HepG2 (cell line): ENCODE measurements at regions not wholly inside any gene's neighbourhood (a gene's known extent, or its start where the extent isn't known, plus 50 kb on each side); places are given as distances from the start of the nearest gene placed in this dataset.

Experiments
- ATF2 ChIP-seq: sonication (generic); formaldehyde crosslinking; IDR thresholded peaks from 2 replicates; pipeline ENCODE4 v1.4.0; 2020; ENCODE audit warnings: missing genetic modification reagents
- CTCF ChIP-seq: sonication (generic); formaldehyde crosslinking; IDR thresholded peaks from 2 replicates; pipeline ENCODE4 v1.5.0; 2020; ENCODE audit warnings: mild to moderate bottlenecking, missing genetic modification reagents, moderate library complexity
- EP300 ChIP-seq, 3 experiments: sonication (generic) in 1 of 3; formaldehyde crosslinking in 1 of 3; IDR thresholded peaks; 2 replicates each; pipeline versions ENCODE4 v1.5.1 to v1.6.1; 2011 to 2020; ENCODE audit warnings: low read depth in 2 of 3, low read length in 2 of 3, borderline replicate concordance in 1 of 3, improper control_type of control experiment in 1 of 3, mild to moderate bottlenecking in 1 of 3, missing genetic modification reagents in 1 of 3, moderate library complexity in 1 of 3
- FOXA3 ChIP-seq: IDR thresholded peaks from 2 replicates; pipeline ENCODE4 v1.6.1; 2016; ENCODE audit warnings: missing genetic modification reagents, missing compliant biosample characterization
- KDM5A ChIP-seq: fragments of 200-600 bp; sonication (generic); IDR thresholded peaks from 2 replicates; pipeline ENCODE4 v1.7.0; 2018; ENCODE audit warnings: antibody characterized with exemption, mild to moderate bottlenecking, low read length, borderline replicate concordance
- MAX ChIP-seq: IDR thresholded peaks from 2 replicates; pipeline ENCODE4 v1.6.1; 2012; ENCODE audit warnings: inconsistent platforms
- MLX ChIP-seq: IDR thresholded peaks from 2 replicates; pipeline ENCODE4 v1.6.1; 2016
- MYC ChIP-seq: sonication (generic); formaldehyde crosslinking; IDR thresholded peaks from 2 replicates; pipeline ENCODE4 v1.9.0; 2021; ENCODE audit warnings: missing genetic modification reagents, borderline replicate concordance
- POGK ChIP-seq: sonication (generic); formaldehyde crosslinking; conservative IDR thresholded peaks from 2 replicates; pipeline ENCODE4 v1.8.0; 2022; ENCODE audit warnings: mild to moderate bottlenecking, moderate library complexity, missing genetic modification reagents
- RELA ChIP-seq: sonication (generic); formaldehyde crosslinking; IDR thresholded peaks from 2 replicates; pipeline ENCODE4 v1.4.0; 2020; ENCODE audit warnings: missing genetic modification reagents
- SP4 ChIP-seq: sonication (generic); formaldehyde crosslinking; IDR thresholded peaks from 2 replicates; pipeline ENCODE4 v1.8.1; 2023; ENCODE audit warnings: mild to moderate bottlenecking, missing genetic modification reagents
- ZBTB4 ChIP-seq: sonication (generic); formaldehyde crosslinking; IDR thresholded peaks from 2 replicates; pipeline ENCODE4 v1.4.0; 2020; ENCODE audit warnings: missing genetic modification reagents, mild to moderate bottlenecking, borderline replicate concordance
- ZGPAT ChIP-seq: IDR thresholded peaks from 2 replicates; pipeline ENCODE4 v1.6.1; 2016; ENCODE audit warnings: mild to moderate bottlenecking
- ZNF292 ChIP-seq: sonication (generic); formaldehyde crosslinking; IDR thresholded peaks from 2 replicates; pipeline ENCODE4 v1.8.1; 2022; ENCODE audit warnings: mild to moderate bottlenecking, low read depth, missing genetic modification reagents, borderline replicate concordance

- TF ChIP-seq RELA: no peak
- no peak for TF ChIP-seq CTCF (CRISPR knock-in tag)
- TF ChIP-seq KDM5A: no peak
- TF ChIP-seq FOXA3: no peak
- TF ChIP-seq MYC: no peak
- no peak for TF ChIP-seq MAX
- TF ChIP-seq SP4 (CRISPR knock-in tag): no peak
- no peak for TF ChIP-seq POGK
- no peak for TF ChIP-seq ZBTB4 (CRISPR knock-in tag)
- no peak for TF ChIP-seq MLX (CRISPR knock-in tag)
- no peak for TF ChIP-seq ZGPAT (CRISPR knock-in tag)
- TF ChIP-seq ATF2 (CRISPR knock-in tag): no peak
- TF ChIP-seq EP300 (IDR thresholded peaks at IDR 0.05; ENCODE audit: low read depth in 2 of 2, low read length in 2 of 2): no peak
- TF ChIP-seq EP300 (CRISPR knock-in tag; IDR thresholded peaks at IDR 0.05; ENCODE audit: borderline replicate concordance): no peak
- no peak for TF ChIP-seq ZNF292 (CRISPR knock-in tag)
These were observed 312.6 kb upstream of the ACTBL2 start for GRCh38 chr5:57795203-57795602.
